GM12892 (cell line): ENCODE measurements at regions not wholly inside any gene's neighbourhood (a gene's known extent, or its start where the extent isn't known, plus 50 kb on each side); places are given as distances from the start of the nearest gene placed in this dataset.

Experiments
- POLR2A ChIP-seq: IDR thresholded peaks from 2 replicates; pipeline ENCODE4 v1.6.1; 2011; ENCODE audit warnings: low read depth, low read length, control low read depth
- TAF1 ChIP-seq: IDR thresholded peaks from 2 replicates; pipeline ENCODE4 v1.6.1; 2011; ENCODE audit warnings: low read depth, mild to moderate bottlenecking, control low read depth, low read length, borderline replicate concordance

DNA sequence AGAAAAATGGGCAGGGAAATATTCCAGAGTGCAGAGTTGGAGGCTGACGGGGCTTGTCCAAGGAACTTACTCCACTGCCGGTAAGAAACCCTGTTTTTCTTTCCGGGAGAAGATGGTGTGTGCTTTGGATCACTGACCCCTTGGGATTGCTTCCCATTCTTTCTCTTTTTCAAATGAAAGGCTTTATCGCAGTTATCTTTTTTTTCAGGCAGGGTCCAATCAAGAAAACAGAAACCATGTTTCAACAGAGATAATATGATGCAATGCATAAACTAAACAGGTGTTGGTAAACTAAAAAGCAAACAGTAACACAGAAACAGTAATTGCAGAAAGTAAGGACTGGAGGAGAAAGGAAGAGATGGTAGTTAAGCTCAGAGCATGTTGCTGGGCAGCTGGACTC, 145.1 kb downstream of the LYPLAL1 start:
- no peak for TF ChIP-seq POLR2A
- no peak for TF ChIP-seq TAF1
